Endothelial cell of umbilical vein (primary cell): ENCODE measurements at regions not wholly inside any gene's neighbourhood (a gene's known extent, or its start where the extent isn't known, plus 50 kb on each side); places are given as distances from the start of the nearest gene placed in this dataset.

ENCODE experiments used
- BruUV-seq: library from RNA; stranded (reverse); fragments of 400-500 nt; replicated peaks from 2 replicates; lab custom pipeline; 2021; lab: Mats Ljungman, UMichigan
- CTCF ChIA-PET: fragments of 300-600, 350-600 bp; sonication (Branson Sonifier 250); formaldehyde crosslinking; loops from one replicate; lab custom pipeline; 2021; ENCODE audit warnings: antibody characterized with exemption, inconsistent platforms; lab: Charles Lee
- POLR2A ChIA-PET: fragments of 300-600, 350-600 bp; sonication (Branson Sonifier 250); formaldehyde crosslinking; loops from one replicate; lab custom pipeline; 2021; ENCODE audit warnings: antibody characterized with exemption, inconsistent platforms; lab: Charles Lee
- DNase-seq: peaks from one replicate; pipeline ENCODE4 v3.0.0-alpha.2; 2011; ENCODE audit warnings: low read depth, low spot score
- FAIRE-seq: peaks from 2 replicates; lab custom pipeline; 2011; peaks lifted over from hg19 to GRCh38; lab: Jason Lieb, UNC
- H2AFZ ChIP-seq: 2 replicates; pipeline ENCODE4 v1.6.0; 2012; ENCODE audit warnings: low read depth, low read length, control low read depth, inconsistent platforms
- H3K27ac ChIP-seq: 2 replicates; pipeline ENCODE4 v1.5.1; 2011; ENCODE audit warnings: low read depth, mild to moderate bottlenecking, control low read depth, low read length, moderate library complexity; ENCODE audit not compliant: insufficient read depth
- H3K27me3 ChIP-seq, 2 experiments: 2 replicates each; pipeline versions ENCODE4 v1.6.0 to v1.6.1; 2011; ENCODE audit warnings: low read length in 2 of 2, mixed read lengths in 1 of 2; ENCODE audit not compliant: control insufficient read depth in 2 of 2, insufficient read depth in 2 of 2
- H3K36me3 ChIP-seq, 2 experiments: 2 replicates in 1 of 2; 3 replicates in 1 of 2; pipeline ENCODE4 v1.5.1; 2011; ENCODE audit warnings: low read length in 2 of 2, mild to moderate bottlenecking in 1 of 2, moderate library complexity in 1 of 2; ENCODE audit not compliant: control insufficient read depth in 2 of 2, insufficient read depth in 2 of 2; ENCODE audit errors: extremely low read depth in 1 of 2
- H3K4me1 ChIP-seq: 3 replicates; pipeline ENCODE4 v1.5.1; 2011; ENCODE audit warnings: mild to moderate bottlenecking, low read length; ENCODE audit not compliant: control insufficient read depth, insufficient read depth; ENCODE audit errors: extremely low read depth
- H3K4me2 ChIP-seq: 2 replicates; pipeline ENCODE4 v1.6.1; 2011; ENCODE audit warnings: low read length, control low read depth, mixed read lengths; ENCODE audit not compliant: insufficient read depth
- H3K4me3 ChIP-seq, 3 experiments: fragments of 200-600 bp in 1 of 3; sonication (generic), shearing (Covaris generic) in 1 of 3; replicated peaks in 1 of 3; 2 replicates each; pipeline ENCODE4 v1.5.1; 2011 to 2016; ENCODE audit warnings: control low read depth in 3 of 3, low read length in 3 of 3, mild to moderate bottlenecking in 2 of 3, inconsistent platforms in 1 of 3, low read depth in 1 of 3, moderate library complexity in 1 of 3; ENCODE audit not compliant: insufficient read depth in 1 of 3
- H3K79me2 ChIP-seq: 2 replicates; pipeline ENCODE4 v1.6.0; 2012; ENCODE audit warnings: low read length, inconsistent platforms; ENCODE audit not compliant: control insufficient read depth, insufficient read depth
- H3K9ac ChIP-seq: replicated peaks from 2 replicates; pipeline ENCODE3; 2011; ENCODE audit warnings: low read length, control low read depth; ENCODE audit not compliant: insufficient read depth; ENCODE audit errors: extremely low read depth
- H3K9me1 ChIP-seq: replicated peaks from 3 replicates; pipeline ENCODE4 v1.6.0; 2011; ENCODE audit warnings: mild to moderate bottlenecking, low read length; ENCODE audit not compliant: control insufficient read depth, insufficient read depth; ENCODE audit errors: extremely low read depth
- H3K9me3 ChIP-seq: replicated peaks from 2 replicates; pipeline ENCODE4 v1.5.1; 2012; ENCODE audit warnings: low read length, inconsistent platforms; ENCODE audit not compliant: control insufficient read depth, insufficient read depth
- H4K20me1 ChIP-seq: replicated peaks from 2 replicates; pipeline ENCODE3; 2011; ENCODE audit warnings: mild to moderate bottlenecking, low read length; ENCODE audit not compliant: control insufficient read depth, insufficient read depth; ENCODE audit errors: extremely low read depth
- CTCF ChIP-seq, 2 donors: IDR thresholded peaks; 1 replicate in 1 of 2; 2 replicates in 1 of 2; pipeline ENCODE4 v1.5.1; 2011; ENCODE audit warnings: low read length in 2 of 2, mild to moderate bottlenecking in 2 of 2, moderate library complexity in 2 of 2, control low read depth in 1 of 2, inconsistent platforms in 1 of 2, low read depth in 1 of 2; ENCODE audit not compliant: insufficient read depth in 1 of 2; ENCODE audit errors: extremely low read depth in 1 of 2
- EZH2 ChIP-seq: IDR thresholded peaks from 2 replicates; pipeline ENCODE4 v1.6.1; 2012; ENCODE audit warnings: borderline replicate concordance, low read depth, mild to moderate bottlenecking, moderate library complexity, low read length, inconsistent platforms; ENCODE audit not compliant: severe bottlenecking
- FOS ChIP-seq: IDR thresholded peaks from 2 replicates; pipeline ENCODE4 v1.6.1; 2011; ENCODE audit warnings: mild to moderate bottlenecking, low read length, moderate library complexity, borderline replicate concordance; ENCODE audit not compliant: insufficient read depth
- GATA2 ChIP-seq: IDR thresholded peaks from 2 replicates; pipeline ENCODE4 v1.7.0; 2011; ENCODE audit warnings: low read depth, mild to moderate bottlenecking, moderate library complexity, mixed read lengths, low read length; ENCODE audit not compliant: insufficient read length, insufficient read depth
- JUN ChIP-seq: IDR thresholded peaks from 2 replicates; pipeline ENCODE4 v1.6.1; 2011; ENCODE audit warnings: borderline replicate concordance, low read depth; ENCODE audit not compliant: insufficient read length, insufficient read depth
- MAX ChIP-seq: IDR thresholded peaks from 2 replicates; pipeline ENCODE4 v1.6.1; 2011; ENCODE audit not compliant: insufficient read depth, insufficient read length
- MYC ChIP-seq: IDR thresholded peaks from one replicate; pipeline ENCODE4 v1.6.1; 2011; ENCODE audit warnings: mild to moderate bottlenecking, low read depth, low read length
- POLR2A ChIP-seq: IDR thresholded peaks from 2 replicates; pipeline ENCODE4 v1.6.1; 2012; ENCODE audit warnings: low read depth, mild to moderate bottlenecking, control low read depth, low read length
- POLR2AphosphoS5 ChIP-seq: IDR thresholded peaks from 2 replicates; pipeline ENCODE4 v1.6.1; 2012; ENCODE audit warnings: low read depth, mild to moderate bottlenecking, control low read depth, low read length, moderate library complexity; ENCODE audit not compliant: insufficient read depth
- dilution Hi-C: fragments of 300-500 bp; cut with MboI; formaldehyde crosslinking; loops from one replicate; pipeline ENCODE4 v1.15.0; 2019; ENCODE audit warnings: low sequenced_read_pairs; ENCODE audit not compliant: extremely low pct_ligation_motif_present
- intact Hi-C: fragments of 100-400 bp; cut with micrococcal nuclease; formaldehyde crosslinking; loops from one replicate; pipeline ENCODE4 v1.10.0; 2022

- Histone ChIP-seq H3K9ac (no peak overlapping the region), H3K9me3 (peaks cover 3% of the 10 kb centered on the region), H3K27me3 (no peaks in the 10 kb centered on the region), H3K27ac (no peak overlapping the region), H3K4me3 (no peak overlapping the region), H4K20me1 (no peaks in the 10 kb centered on the region), H3K79me2 (no peaks in the 10 kb centered on the region), H3K4me1 (no peaks in the 10 kb centered on the region), H2AFZ (no peak overlapping the region), H3K9me1 (no peaks in the 10 kb centered on the region), H3K36me3 (no peaks in the 10 kb centered on the region), H3K4me2 (no peak overlapping the region)
- dilution Hi-C loops: no loop called here
- intact Hi-C loops: no loop called here
- DNase-seq (no peak), FAIRE-seq (no peak)
- no TSS peak for BruUV-seq
- ChIA-PET POLR2A (no interaction called here), CTCF (no interaction called here)
- TF ChIP-seq MYC (no peak), MAX (no peak), JUN (no peak), POLR2A (no peak), FOS (no peak), POLR2AphosphoS5 (no peak), CTCF (IDR thresholded peaks at IDR 0.05; ENCODE audit: extremely low read depth in 1 of 2, insufficient read depth in 1 of 2, low read depth in 1 of 2, low read length in 2 of 2) (no peak), EZH2 (no peak), GATA2 (no peak)
These were observed 1207.3 kb downstream of the SLC16A7 start for GRCh38 chr12:60803147-60803546.
